Stimulated activated CD4-positive, alpha-beta T cell treated with anti-CD3 and anti-CD28 coated beads, Interleukin-2, amount 100 ng/mL, for 24 hours (primary cell): ENCODE measurements at regions not wholly inside any gene's neighbourhood (a gene's known extent, or its start where the extent isn't known, plus 50 kb on each side); places are given as distances from the start of the nearest gene placed in this dataset.

Source experiments
- DNase-seq, 2 donors: peaks; one replicate each; pipeline ENCODE4 v3.0.0-alpha.2; 2020

- DNase-seq = no peak
Measured at GRCh38 chr18:27447451-27447881, 262.4 kb upstream of the CHST9 start.

- no peak for DNase-seq
Measured at GRCh38 chr18:27430595-27430994, 245.5 kb upstream of the CHST9 start.

- no peak for DNase-seq
Measured at GRCh38 chr18:27428716-27429475, 243.8 kb upstream of the CHST9 start.

GRCh38 chr18:27428120-27428519 lies 243.0 kb upstream of the CHST9 start:
- no peak for DNase-seq

- DNase-seq = no peak
Measured at GRCh38 chr18:27423581-27423980, 238.5 kb upstream of the CHST9 start.

- no peak for DNase-seq
Measured at GRCh38 chr18:27419646-27420045, 234.5 kb upstream of the CHST9 start.

- no peak for DNase-seq
Measured at GRCh38 chr18:27415495-27415894, 230.4 kb upstream of the CHST9 start.

GRCh38 chr18:27414682-27415081 lies 229.6 kb upstream of the CHST9 start:
- DNase-seq = no peak

GRCh38 chr18:27413495-27414401 lies 228.6 kb upstream of the CHST9 start:
- no peak for DNase-seq

- no peak for DNase-seq
Measured at GRCh38 chr18:27412556-27412955, 227.4 kb upstream of the CHST9 start.

- DNase-seq = no peak
Measured at GRCh38 chr18:27411911-27412310, 226.8 kb upstream of the CHST9 start.

GRCh38 chr18:27411013-27411412 lies 225.9 kb upstream of the CHST9 start:
- DNase-seq = no peak

- no peak for DNase-seq
Measured at GRCh38 chr18:27404855-27405254, 219.7 kb upstream of the CHST9 start.

- no peak for DNase-seq
Measured at GRCh38 chr18:27400001-27400400, 214.9 kb upstream of the CHST9 start.

- DNase-seq = no peak
Measured at GRCh38 chr18:27395752-27396151, 210.6 kb upstream of the CHST9 start.

GRCh38 chr18:27394687-27395086 lies 209.6 kb upstream of the CHST9 start:
- no peak for DNase-seq

GRCh38 chr18:27382567-27383216 lies 197.6 kb upstream of the CHST9 start:
- DNase-seq = no peak

GRCh38 chr18:27378431-27379095 lies 193.5 kb upstream of the CHST9 start:
- no peak for DNase-seq

GRCh38 chr18:27377251-27377650 lies 192.1 kb upstream of the CHST9 start:
- DNase-seq = no peak

- DNase-seq = no peak
Measured at GRCh38 chr18:27372386-27372785, 187.3 kb upstream of the CHST9 start.

- DNase-seq = no peak
Measured at GRCh38 chr18:27366665-27367064, 181.6 kb upstream of the CHST9 start.

- no peak for DNase-seq
Measured at GRCh38 chr18:27366151-27366550, 181.0 kb upstream of the CHST9 start.

GRCh38 chr18:27363872-27364271 lies 178.8 kb upstream of the CHST9 start:
- DNase-seq = no peak
